HCT116 (cell line): ENCODE measurements at regions not wholly inside any gene's neighbourhood (a gene's known extent, or its start where the extent isn't known, plus 50 kb on each side); places are given as distances from the start of the nearest gene placed in this dataset.
A peak's percentile ranks its signal among the peaks of the same experiment; 100 is the strongest.

ENCODE experiments used
- ATAC-seq: fragments of 200-7000 bp; cut with Tn5 transposase; 2 replicates; pipeline ENCODE4 v1.9.1; 2020; ENCODE audit warnings: mild to moderate bottlenecking, moderate library complexity
- BruUV-seq: library from RNA; stranded (reverse); fragments of 400-500 nt; replicated peaks from 2 replicates; lab custom pipeline; 2021; lab: Mats Ljungman, UMichigan
- CTCF ChIA-PET: fragments of 300-600 bp; sonication (Branson Sonifier 250); formaldehyde crosslinking; loops from one replicate; lab custom pipeline; 2021; ENCODE audit warnings: antibody characterized with exemption; lab: Charles Lee
- POLR2A ChIA-PET: fragments of 300-600, 350-600 bp; sonication (Branson Sonifier 250); formaldehyde crosslinking; loops from one replicate; lab custom pipeline; 2021; ENCODE audit warnings: antibody characterized with exemption; lab: Charles Lee
- RAD21 ChIA-PET, 2 experiments: fragments of 300-600 bp; sonication (Branson Sonifier 250); formaldehyde crosslinking; loops; one replicate each; lab custom pipeline; 2023; ENCODE audit warnings: low total read pairs in 2 of 2; ENCODE audit not compliant: uncharacterized antibody in 2 of 2, unreplicated experiment in 2 of 2, low non-redundant PET in 1 of 2; lab: Charles Lee
- DNase-seq: peaks from one replicate; pipeline ENCODE4 v3.0.0-alpha.2; 2010; ENCODE audit warnings: low read depth, low spot score
- H2AFZ ChIP-seq: fragments of 200-600 bp; shearing (Covaris generic), sonication (generic); 2 replicates; pipeline ENCODE4 v1.6.1; 2017; ENCODE audit warnings: low read depth, mixed run types, mixed read lengths, antibody characterized with exemption, low read length; ENCODE audit not compliant: poor library complexity, severe bottlenecking
- H3K27ac ChIP-seq: 2 replicates; pipeline ENCODE4 v1.5.1; 2012; ENCODE audit warnings: low read depth, low read length
- H3K27me3 ChIP-seq: fragments of 200-600 bp; sonication (generic); 2 replicates; pipeline ENCODE4 v1.6.1; 2016; ENCODE audit warnings: mixed run types, low read length, mixed read lengths; ENCODE audit not compliant: insufficient read depth
- H3K36me3 ChIP-seq, 2 experiments: fragments of 200-500 bp in 1 of 2; fragments of 200-600 bp in 1 of 2; sonication (Bioruptor generic) in 1 of 2; sonication (generic) in 1 of 2; 2 replicates each; pipeline versions ENCODE4 v1.5.1 to v1.6.1; 2014 to 2016; ENCODE audit warnings: low read length in 2 of 2, inconsistent platforms in 1 of 2, mixed read lengths in 1 of 2, mixed run types in 1 of 2; ENCODE audit not compliant: insufficient read depth in 2 of 2, control insufficient read depth in 1 of 2
- H3K4me1 ChIP-seq, 2 experiments: fragments of 200-600 bp in 1 of 2; sonication (generic) in 1 of 2; 2 replicates each; pipeline versions ENCODE4 v1.5.1 to v1.6.1; 2012 to 2017; ENCODE audit warnings: low read length in 2 of 2, inconsistent platforms in 1 of 2, mild to moderate bottlenecking in 1 of 2, mixed read lengths in 1 of 2, mixed run types in 1 of 2, moderate library complexity in 1 of 2; ENCODE audit not compliant: insufficient read depth in 2 of 2, control insufficient read depth in 1 of 2
- H3K4me2 ChIP-seq: fragments of 200-600 bp; sonication (generic); 2 replicates; pipeline ENCODE4 v1.6.1; 2017; ENCODE audit warnings: mixed run types, low read length, mixed read lengths
- H3K4me3 ChIP-seq, 2 experiments: fragments of 200-600 bp in 1 of 2; sonication (generic) in 1 of 2; replicated peaks in 1 of 2; 2 replicates each; pipeline ENCODE4 v1.5.1; 2011 to 2016; ENCODE audit warnings: low read length in 2 of 2, control low read depth in 1 of 2, low read depth in 1 of 2, mild to moderate bottlenecking in 1 of 2, mixed read lengths in 1 of 2, mixed run types in 1 of 2
- H3K79me2 ChIP-seq: fragments of 200-600 bp; sonication (generic); 2 replicates; pipeline ENCODE4 v1.6.1; 2017; ENCODE audit warnings: mild to moderate bottlenecking, mixed run types, low read length, moderate library complexity, mixed read lengths; ENCODE audit not compliant: insufficient read depth
- H3K9ac ChIP-seq: fragments of 200-600 bp; sonication (generic); 2 replicates; pipeline ENCODE4 v1.6.1; 2016; ENCODE audit warnings: low read length, mixed read lengths
- H3K9me2 ChIP-seq: fragments of 200-600 bp; sonication (generic), shearing (Covaris generic); 2 replicates; pipeline ENCODE4 v1.6.1; 2017; ENCODE audit warnings: mixed run types, mild to moderate bottlenecking, moderate library complexity; ENCODE audit not compliant: insufficient read depth
- H3K9me3 ChIP-seq, 2 experiments: fragments of 200-500 bp in 1 of 2; fragments of 200-600 bp in 1 of 2; sonication (Bioruptor generic) in 1 of 2; sonication (generic) in 1 of 2; 2 replicates each; pipeline ENCODE4 v1.6.1; 2014 to 2017; ENCODE audit warnings: low read length in 2 of 2, mixed read lengths in 2 of 2, inconsistent platforms in 1 of 2, low read depth in 1 of 2, mild to moderate bottlenecking in 1 of 2, mixed run types in 1 of 2, moderate library complexity in 1 of 2; ENCODE audit not compliant: control insufficient read depth in 1 of 2, insufficient read depth in 1 of 2
- H4K20me1 ChIP-seq: fragments of 200-600 bp; sonication (generic), shearing (Covaris generic); 2 replicates; pipeline ENCODE4 v1.6.1; 2017; ENCODE audit warnings: mixed run types, mild to moderate bottlenecking, moderate library complexity; ENCODE audit not compliant: insufficient read depth
- ATF3 ChIP-seq: IDR thresholded peaks from 2 replicates; pipeline ENCODE4 v1.6.1; 2012
- CBX3 ChIP-seq: IDR thresholded peaks from 2 replicates; pipeline ENCODE4 v1.6.1; 2012; ENCODE audit warnings: low read depth
- CEBPB ChIP-seq: IDR thresholded peaks from 2 replicates; pipeline ENCODE4 v1.6.1; 2012; ENCODE audit warnings: low read depth
- EGR1 ChIP-seq: IDR thresholded peaks from 2 replicates; pipeline ENCODE4 v1.6.1; 2012; ENCODE audit warnings: low read depth
- ELF1 ChIP-seq: IDR thresholded peaks from 2 replicates; pipeline ENCODE4 v1.6.1; 2012; ENCODE audit warnings: low read depth, borderline replicate concordance
- EZH2 ChIP-seq: fragments of 200-600 bp; sonication (generic); IDR thresholded peaks from 2 replicates; pipeline ENCODE4 v1.6.1; 2017; ENCODE audit warnings: antibody characterized with exemption, mixed run types
- EZH2phosphoT487 ChIP-seq: fragments of 200-600 bp; IDR thresholded peaks from 2 replicates; pipeline ENCODE4 v1.6.1; 2018; ENCODE audit warnings: antibody characterized with exemption, borderline replicate concordance
- JUND ChIP-seq: IDR thresholded peaks from 2 replicates; pipeline ENCODE4 v1.6.1; 2012
- RAD21 ChIP-seq: IDR thresholded peaks from 2 replicates; pipeline ENCODE4 v1.6.1; 2012; ENCODE audit warnings: low read depth, mild to moderate bottlenecking
- REST ChIP-seq: IDR thresholded peaks from 2 replicates; pipeline ENCODE4 v1.6.1; 2012; ENCODE audit warnings: low read depth
- SIN3A ChIP-seq: IDR thresholded peaks from 2 replicates; pipeline ENCODE4 v1.6.1; 2012; ENCODE audit warnings: low read depth
- SP1 ChIP-seq: IDR thresholded peaks from 2 replicates; pipeline ENCODE4 v1.6.1; 2012; ENCODE audit warnings: low read depth
- TCF7L2 ChIP-seq: IDR thresholded peaks from 2 replicates; pipeline ENCODE4 v1.7.0; 2011; ENCODE audit warnings: borderline replicate concordance, inconsistent platforms; ENCODE audit not compliant: insufficient read depth, insufficient read length; ENCODE audit errors: extremely low read depth
- YY1 ChIP-seq: IDR thresholded peaks from 2 replicates; pipeline ENCODE4 v1.6.1; 2011; ENCODE audit warnings: low read length, low read depth, moderate library complexity, mild to moderate bottlenecking; ENCODE audit not compliant: insufficient replicate concordance; ENCODE audit errors: extremely low read depth
- intact Hi-C: fragments of 100-400 bp; cut with micrococcal nuclease; formaldehyde crosslinking; loops from 2 replicates; pipeline ENCODE4 v1.10.0; 2022

- no peak for TF ChIP-seq ATF3
Measured at GRCh38 chr12:113732916-113733315, 233.2 kb downstream of the RBM19 start (continued).

- peak; percentile 36; the same call in 1 of the 2 replicates for TF ChIP-seq SP1
- no peak for TF ChIP-seq JUND
- TF ChIP-seq SIN3A, result no peak
- ATAC-seq (peak; percentile 75), DNase-seq (peak; percentile 16)
- no peaks in the 10 kb centered on the region for H3K27me3 ChIP-seq
- no peak overlapping the region for H3K27ac ChIP-seq
- no peaks in the 10 kb centered on the region for H3K36me3 ChIP-seq
- H3K79me2 ChIP-seq, result no peaks in the 10 kb centered on the region
- H3K9me3 ChIP-seq, result no peaks in the 10 kb centered on the region; a peak in 1 of 4 replicates
- no peak overlapping the region for H2AFZ ChIP-seq
- no peaks in the 10 kb centered on the region for H3K9me2 ChIP-seq
- H3K4me1 ChIP-seq, result peaks cover 5 to 10% of the 10 kb centered on the region in 2 experiments
- H3K9ac ChIP-seq, result no peak overlapping the region
- no peaks in the 10 kb centered on the region for H4K20me1 ChIP-seq
- ChIA-PET POLR2A (no interaction called here), RAD21 (no interaction called here), CTCF (no interaction called here)
- no peak overlapping the region for H3K4me3 ChIP-seq
- intact Hi-C loops, result no loop called here
- BruUV-seq, result no TSS peak
- peak overlapping the region; percentile 18 for H3K4me2 ChIP-seq
Measured at GRCh38 chr12:113727651-113728061, 238.5 kb downstream of the RBM19 start.

- no peak overlapping the region for H3K4me3 ChIP-seq
- peaks cover 5 to 10% of the 10 kb centered on the region in 2 experiments for H3K4me1 ChIP-seq
- no peaks in the 10 kb centered on the region for H3K36me3 ChIP-seq
- no peaks in the 10 kb centered on the region for H3K79me2 ChIP-seq
- ChIA-PET RAD21 (no interaction called here), POLR2A (no interaction called here), CTCF (no interaction called here)
- no peaks in the 10 kb centered on the region for H3K27me3 ChIP-seq
- H3K27ac ChIP-seq, result no peak overlapping the region
- H3K4me2 ChIP-seq, result no peak overlapping the region
- H3K9me2 ChIP-seq, result no peaks in the 10 kb centered on the region
- H4K20me1 ChIP-seq, result no peaks in the 10 kb centered on the region
- BruUV-seq, result no TSS peak
- H2AFZ ChIP-seq, result no peak overlapping the region
- intact Hi-C loops, result no loop called here
- H3K9ac ChIP-seq, result no peak overlapping the region
- ATAC-seq (no peak), DNase-seq (no peak)
- no peaks in the 10 kb centered on the region; a peak in 1 of 4 replicates for H3K9me3 ChIP-seq
- no peak for TF ChIP-seq REST
- TF ChIP-seq EZH2, result no peak
- no peak for TF ChIP-seq EZH2phosphoT487
- no peak for TF ChIP-seq CEBPB
- TF ChIP-seq EGR1, result no peak
- TF ChIP-seq TCF7L2, result no peak
- TF ChIP-seq YY1, result no peak
- TF ChIP-seq CBX3, result no peak
- TF ChIP-seq ELF1, result no peak
- TF ChIP-seq RAD21, result no peak
- TF ChIP-seq SIN3A, result no peak
Measured at GRCh38 chr12:113726254-113726819, 239.8 kb downstream of the RBM19 start.
